Suprapubic skin (tissue), 4 donors: ENCODE measurements at regions not wholly inside any gene's neighbourhood (a gene's known extent, or its start where the extent isn't known, plus 50 kb on each side); places are given as distances from the start of the nearest gene placed in this dataset.
A peak's percentile ranks its signal among the peaks of the same experiment; 100 is the strongest.

ENCODE experiments used
- DNase-seq, 2 donors: peaks; one replicate each; pipeline ENCODE4 v3.0.0-alpha.2; 2019; ENCODE audit warnings: low spot score in 2 of 2
- H3K27ac ChIP-seq: fragments of 200-600 bp; sonication (generic); one replicate; pipeline ENCODE4 v1.5.1; 2019
- H3K27me3 ChIP-seq: fragments of 200-600 bp; sonication (generic); one replicate; pipeline ENCODE4 v1.5.1; 2019
- H3K36me3 ChIP-seq: fragments of 200-600 bp; sonication (generic); one replicate; pipeline ENCODE4 v1.5.1; 2019
- H3K4me1 ChIP-seq: fragments of 200-600 bp; sonication (generic); one replicate; pipeline ENCODE4 v1.5.1; 2019
- H3K4me3 ChIP-seq: fragments of 200-600 bp; sonication (generic); one replicate; pipeline ENCODE4 v1.5.1; 2019; ENCODE audit warnings: mild to moderate bottlenecking
- H3K9me3 ChIP-seq: fragments of 200-600 bp; sonication (generic); one replicate; pipeline ENCODE4 v1.5.1; 2019
- CTCF ChIP-seq, 2 donors: fragments of 200-600 bp in 1 of 2; fragments of 450-650 bp in 1 of 2; sonication (generic) in 1 of 2; IDR thresholded peaks; one replicate each; pipeline ENCODE4 v1.5.1; 2016 to 2019; ENCODE audit warnings: antibody characterized with exemption in 2 of 2, mild to moderate bottlenecking in 1 of 2, moderate library complexity in 1 of 2
- EP300 ChIP-seq: sonication (generic); formaldehyde crosslinking; IDR thresholded peaks from one replicate; pipeline ENCODE4 v1.6.1; 2017; ENCODE audit warnings: antibody characterized with exemption
- POLR2A ChIP-seq, 2 donors: fragments of 450-650 bp; IDR thresholded peaks; one replicate each; pipeline ENCODE4 v1.6.1; 2017; ENCODE audit warnings: antibody characterized with exemption in 2 of 2, mild to moderate bottlenecking in 2 of 2, moderate library complexity in 2 of 2
- POLR2AphosphoS5 ChIP-seq, 3 donors: sonication (generic); formaldehyde crosslinking; IDR thresholded peaks; one replicate each; pipeline ENCODE4 v1.6.1; 2017; ENCODE audit warnings: antibody characterized with exemption in 3 of 3
- WGBS: methylation state at CpG from one replicate; pipeline ENCODE4 v1.1.5; 2018; 5-methylcytosine and 5-hydroxymethylcytosine counted together

- no peaks in the 10 kb centered on the region for H3K9me3 ChIP-seq
- DNase-seq, result no peak
- peaks cover 16% of the 10 kb centered on the region for H3K4me1 ChIP-seq
- TF ChIP-seq POLR2A (IDR thresholded peaks at IDR 0.05) (no peak), EP300 (no peak), CTCF (IDR thresholded peaks at IDR 0.05) (no peak), POLR2AphosphoS5 (IDR thresholded peaks at IDR 0.05) (no peak)
- no peak overlapping the region for H3K4me3 ChIP-seq
- H3K36me3 ChIP-seq, result no peaks in the 10 kb centered on the region
- no peak overlapping the region for H3K27ac ChIP-seq
- WGBS, result 69% methylated on average over 3 of the region's 3 CpGs
- H3K27me3 ChIP-seq, result peaks cover 25% of the 10 kb centered on the region
Observed at GRCh38 chr3:87796843-87797185, 262.0 kb downstream of the CGGBP1 start.

GRCh38 chr3:87796137-87796842 is 262.5 kb downstream of the CGGBP1 start:
- Histone ChIP-seq H3K27ac (no peak overlapping the region), H3K9me3 (no peaks in the 10 kb centered on the region), H3K4me3 (no peak overlapping the region), H3K36me3 (no peaks in the 10 kb centered on the region), H3K4me1 (peaks cover 16% of the 10 kb centered on the region), H3K27me3 (peaks cover 27% of the 10 kb centered on the region)
- WGBS, result 25% methylated on average over 2 of the region's 2 CpGs
- TF ChIP-seq CTCF (IDR thresholded peaks at IDR 0.05), result no peak
- TF ChIP-seq POLR2AphosphoS5 (IDR thresholded peaks at IDR 0.05), result no peak
- no peak for DNase-seq

GRCh38 chr3:87795701-87796100 is 263.1 kb downstream of the CGGBP1 start:
- 48% methylated on average over 1 of the region's 1 CpG for WGBS

GRCh38 chr3:87793337-87793877 is 265.4 kb downstream of the CGGBP1 start:
- peak overlapping the region; percentile 39 for H3K27ac ChIP-seq

More at GRCh38 chr3:87795701-87796100, 263.1 kb downstream of the CGGBP1 start:
- TF ChIP-seq CTCF (IDR thresholded peaks at IDR 0.05) (no peak), POLR2A (IDR thresholded peaks at IDR 0.05) (no peak), POLR2AphosphoS5 (IDR thresholded peaks at IDR 0.05) (no peak), EP300 (no peak)
- no peak for DNase-seq
- H3K9me3 ChIP-seq, result no peaks in the 10 kb centered on the region
- no peak overlapping the region for H3K27ac ChIP-seq
- no peak overlapping the region for H3K4me3 ChIP-seq
- no peaks in the 10 kb centered on the region for H3K36me3 ChIP-seq
- peaks cover 16% of the 10 kb centered on the region for H3K4me1 ChIP-seq
- H3K27me3 ChIP-seq, result peaks cover 28% of the 10 kb centered on the region

More at GRCh38 chr3:87793337-87793877, 265.4 kb downstream of the CGGBP1 start:
- peak overlapping the region; percentile 49 for H3K4me3 ChIP-seq
- H3K4me1 ChIP-seq, result peaks cover 16% of the 10 kb centered on the region
- no peaks in the 10 kb centered on the region for H3K9me3 ChIP-seq
- TF ChIP-seq POLR2AphosphoS5 (IDR thresholded peaks at IDR 0.05), result no peak
- no peak for TF ChIP-seq EP300
- no peak for TF ChIP-seq POLR2A (IDR thresholded peaks at IDR 0.05)
- TF ChIP-seq CTCF (IDR thresholded peaks at IDR 0.05), result no peak
- H3K27me3 ChIP-seq, result peaks cover 32% of the 10 kb centered on the region
- no peak for DNase-seq
- WGBS, result 7% methylated on average over 17 of the region's 17 CpGs
- no peaks in the 10 kb centered on the region for H3K36me3 ChIP-seq
